Sigmoid colon (tissue), 3 donors: ENCODE measurements at regions not wholly inside any gene's neighbourhood (a gene's known extent, or its start where the extent isn't known, plus 50 kb on each side); places are given as distances from the start of the nearest gene placed in this dataset.

ENCODE experiments used
- CTCF ChIP-seq, 4 experiments: fragments of 450-650 bp in 3 of 4; fragments of 200-600 bp in 1 of 4; IDR thresholded peaks; one replicate each; pipeline ENCODE4 v1.5.1; 2016 to 2019; ENCODE audit warnings: antibody characterized with exemption in 4 of 4, mild to moderate bottlenecking in 3 of 4, moderate library complexity in 2 of 4
- POLR2A ChIP-seq, 2 donors: fragments of 450-650 bp; IDR thresholded peaks; one replicate each; pipeline ENCODE4 v1.6.1; 2016; ENCODE audit warnings: antibody characterized with exemption in 2 of 2, mild to moderate bottlenecking in 2 of 2, moderate library complexity in 2 of 2

GRCh38 chr2:5236249-5236648 is 455.9 kb upstream of the SOX11 start:
- TF ChIP-seq CTCF (IDR thresholded peaks at IDR 0.05), result no peak
- no peak for TF ChIP-seq POLR2A (IDR thresholded peaks at IDR 0.05)
